NCI-H2107 (cell line): ENCODE measurements at regions not wholly inside any gene's neighbourhood (a gene's known extent, or its start where the extent isn't known, plus 50 kb on each side); places are given as distances from the start of the nearest gene placed in this dataset.
"Not testable (repeated sequence)": the region's sequence is repeated elsewhere in the genome, so short reads cannot be mapped to it uniquely, and the experiment has no call there.

Experiments used
- DNase-seq: peaks from one replicate; lab custom pipeline; 2025; lab: John Stamatoyannopoulos, UW

DNA sequence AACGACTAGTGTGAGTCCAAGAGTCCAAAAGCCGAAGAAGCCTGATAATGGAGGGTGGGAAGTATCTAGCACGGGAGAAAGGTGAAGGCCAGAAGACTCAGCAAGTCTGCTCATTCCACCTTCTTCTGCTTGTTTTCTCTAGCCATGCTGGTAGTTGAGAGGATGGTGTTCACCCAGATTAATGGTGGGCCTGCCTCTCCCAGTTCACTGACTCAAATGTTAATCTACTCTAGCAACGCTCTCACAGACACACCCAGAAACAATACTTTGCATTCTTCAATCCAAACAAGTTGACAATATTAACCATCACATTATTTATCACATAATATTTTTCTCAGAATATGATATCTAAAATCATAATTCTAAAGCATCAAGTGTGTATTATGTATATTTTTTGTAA lies 1055.1 kb upstream of the PCDH10 start:
- no peak for DNase-seq

DNA sequence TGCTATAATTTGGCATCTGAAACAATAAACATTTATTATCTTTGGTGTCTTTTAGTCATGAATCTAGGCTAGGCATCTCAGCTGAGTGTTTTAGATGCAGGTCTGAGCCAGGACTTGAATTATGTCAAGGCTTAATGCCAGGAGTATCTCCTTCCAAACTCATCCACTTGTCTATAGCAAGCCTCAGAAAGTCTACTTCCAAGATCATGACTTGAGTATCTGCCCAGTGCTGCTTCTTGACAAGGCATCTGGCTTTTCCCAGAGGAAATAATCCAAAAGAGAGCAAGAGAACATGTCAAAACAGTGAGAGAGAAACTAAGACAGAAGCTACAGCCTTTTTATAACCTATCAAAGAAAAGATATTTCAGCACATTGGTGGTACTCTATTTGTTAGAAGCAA lies 1052.1 kb upstream of the PCDH10 start:
- DNase-seq = no peak

DNA sequence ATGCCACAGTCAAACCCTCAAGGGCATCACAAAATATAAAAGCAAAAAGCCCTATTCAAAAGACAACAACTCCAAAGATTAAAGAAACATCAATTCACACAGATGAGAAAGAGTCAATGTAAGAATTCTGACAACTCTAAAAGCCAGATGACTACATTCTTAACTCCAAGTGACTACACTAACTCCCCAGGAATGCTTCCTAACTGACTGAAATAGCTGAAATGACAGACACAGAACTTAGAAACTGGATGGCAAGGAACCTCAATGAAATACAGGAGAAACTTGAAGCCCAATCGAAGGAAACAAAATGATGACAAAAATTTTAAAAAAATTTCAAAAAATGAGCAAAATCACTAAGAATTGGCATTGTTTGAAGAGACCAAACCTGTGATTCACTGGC lies 1047.6 kb upstream of the PCDH10 start:
- DNase-seq = no peak

DNA sequence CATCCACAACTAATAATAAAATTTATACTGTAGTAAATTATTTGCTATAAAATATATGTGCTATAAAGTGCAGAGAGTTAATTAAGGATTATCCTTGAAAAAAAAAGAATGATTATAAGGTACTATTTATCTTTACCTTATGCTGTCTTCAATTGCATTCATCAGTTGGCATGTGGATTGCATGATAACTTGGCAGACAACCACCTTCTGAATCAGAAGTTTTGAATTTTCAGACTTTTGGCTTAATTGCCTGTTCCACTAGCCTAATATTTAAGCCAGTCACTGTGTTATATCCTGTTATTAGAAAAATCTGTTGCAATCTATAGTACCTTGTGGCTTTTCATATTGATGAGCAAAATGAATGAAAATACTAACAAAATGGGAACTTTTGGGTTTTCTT lies 1040.3 kb upstream of the PCDH10 start:
- no peak for DNase-seq

DNA sequence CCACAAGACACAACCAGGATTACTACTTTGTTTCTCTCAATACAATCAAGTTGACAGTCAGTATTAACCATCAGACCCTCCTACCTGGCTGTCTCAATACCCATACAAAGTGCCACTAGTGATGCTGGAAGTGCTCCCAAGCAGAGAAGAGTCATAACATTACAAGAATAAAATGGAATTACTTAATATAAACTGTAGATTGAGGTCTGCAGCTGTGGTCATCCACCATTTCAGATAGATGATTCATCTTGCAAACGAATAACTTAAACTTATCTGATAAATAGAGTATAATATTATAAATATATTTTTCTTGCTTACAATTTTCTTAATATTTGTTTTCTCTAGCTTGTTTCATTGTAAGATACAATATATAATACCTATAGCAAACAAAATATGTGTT lies 1034.2 kb upstream of the PCDH10 start:
- DNase-seq = no peak

DNA sequence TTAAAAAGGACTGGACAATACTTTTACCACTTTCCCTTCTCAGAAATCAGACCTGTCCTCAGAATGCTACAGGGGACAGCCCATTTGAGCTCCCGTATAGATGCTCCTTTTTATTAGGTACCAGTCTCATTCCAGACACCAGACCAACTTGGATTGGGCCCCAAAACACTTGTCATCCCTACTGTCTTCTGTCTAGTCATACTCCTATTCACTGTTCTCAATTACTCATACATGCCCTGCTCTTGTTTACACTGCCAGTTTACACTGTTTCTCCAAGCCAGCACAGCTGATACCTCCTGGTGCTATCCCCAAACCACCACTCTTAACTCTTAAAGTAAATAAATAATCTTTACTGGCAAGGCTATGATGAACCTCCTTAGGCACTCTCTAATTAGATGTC lies 1026.4 kb upstream of the PCDH10 start:
- DNase-seq = not testable (repeated sequence)

DNA sequence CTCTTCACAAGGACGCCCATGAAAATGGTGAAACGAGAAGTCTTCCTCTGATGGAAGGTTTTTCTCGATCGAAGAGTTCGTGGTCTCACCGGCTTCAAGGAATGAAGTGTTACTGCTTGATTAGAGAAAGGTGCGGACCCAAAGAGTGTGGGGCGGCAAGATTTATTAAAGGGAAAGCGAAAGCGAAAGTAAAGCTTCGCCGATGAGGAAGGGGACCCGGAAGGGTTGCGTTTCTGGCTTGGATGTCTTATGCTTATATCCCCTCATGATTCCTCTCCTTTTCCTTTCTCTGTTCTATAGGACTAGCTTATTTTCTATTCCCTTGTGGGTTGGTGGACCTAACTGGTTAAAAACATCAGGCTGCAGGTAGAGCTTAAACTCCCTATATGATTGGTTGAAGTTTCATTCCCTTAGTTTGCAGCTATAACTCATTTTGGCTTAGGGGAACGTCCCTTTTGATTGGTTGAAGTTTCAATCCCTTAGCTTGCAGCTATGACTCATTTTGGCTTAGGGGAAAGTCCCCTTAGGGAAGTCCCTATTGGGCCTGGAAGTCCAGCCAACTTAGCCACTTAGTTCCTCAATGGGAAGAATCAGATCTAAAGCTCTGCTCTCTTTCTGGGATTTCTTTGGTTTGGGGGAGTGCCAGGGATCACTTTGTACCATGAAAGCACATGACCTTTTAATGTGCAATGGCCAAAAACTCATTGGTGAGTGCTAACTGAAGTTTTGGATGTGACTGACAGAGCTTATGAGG lies 1025.0 kb upstream of the PCDH10 start:
- DNase-seq = no peak

DNA sequence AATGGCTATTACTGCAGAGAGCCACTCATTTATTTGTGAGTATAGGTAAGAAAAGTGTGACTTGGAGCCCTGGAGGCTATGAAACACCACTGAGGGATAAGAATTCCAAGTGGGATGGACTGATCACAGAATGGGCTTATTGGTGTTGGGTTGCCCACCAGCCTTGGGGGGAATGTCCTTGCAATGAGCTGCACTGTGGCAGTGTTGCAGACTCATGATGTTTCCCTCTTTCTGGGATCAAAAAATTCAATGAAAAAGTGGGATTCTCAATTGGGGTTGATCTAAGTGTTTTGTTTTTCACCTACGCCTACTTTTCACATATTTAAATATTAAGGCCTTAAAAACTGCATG lies 1024.5 kb upstream of the PCDH10 start:
- no peak for DNase-seq

DNA sequence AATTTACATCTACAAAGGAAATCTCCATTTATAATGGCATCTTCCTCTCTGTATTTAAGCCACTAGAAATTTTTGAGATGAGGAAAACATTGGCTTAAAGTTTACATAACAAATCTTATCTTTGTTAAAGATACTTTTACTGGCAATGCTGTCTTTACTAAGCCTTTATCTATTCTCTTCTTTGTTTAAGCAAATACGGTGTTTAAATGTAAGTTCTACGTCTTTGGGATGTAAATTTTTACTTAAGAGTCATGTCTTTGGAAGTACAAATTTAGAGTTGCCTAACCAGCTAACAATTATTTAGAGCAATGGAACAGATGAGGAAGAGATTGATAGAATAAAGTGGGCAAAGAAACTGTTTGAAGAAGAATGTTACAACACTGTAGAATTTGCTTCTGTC lies 1024.0 kb upstream of the PCDH10 start:
- no peak for DNase-seq

DNA sequence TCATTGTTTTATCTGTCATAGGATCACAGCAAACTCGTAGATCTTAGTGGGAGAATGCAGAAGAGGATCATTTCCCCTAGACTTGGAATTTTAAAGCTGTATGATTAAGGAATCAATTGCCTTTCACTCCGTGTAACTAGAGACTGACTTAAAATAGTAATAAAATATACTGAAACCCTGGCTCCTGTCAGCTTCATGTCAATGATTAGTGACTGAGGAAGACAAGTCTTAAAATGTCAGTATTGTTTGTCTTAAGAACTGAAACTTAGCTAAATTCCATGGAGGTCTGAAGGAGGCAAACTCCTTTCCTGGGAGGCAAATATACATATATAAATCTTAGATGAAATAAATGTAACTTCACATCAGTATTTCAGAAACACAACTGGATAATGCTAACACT lies 1016.7 kb upstream of the PCDH10 start:
- DNase-seq = no peak

DNA sequence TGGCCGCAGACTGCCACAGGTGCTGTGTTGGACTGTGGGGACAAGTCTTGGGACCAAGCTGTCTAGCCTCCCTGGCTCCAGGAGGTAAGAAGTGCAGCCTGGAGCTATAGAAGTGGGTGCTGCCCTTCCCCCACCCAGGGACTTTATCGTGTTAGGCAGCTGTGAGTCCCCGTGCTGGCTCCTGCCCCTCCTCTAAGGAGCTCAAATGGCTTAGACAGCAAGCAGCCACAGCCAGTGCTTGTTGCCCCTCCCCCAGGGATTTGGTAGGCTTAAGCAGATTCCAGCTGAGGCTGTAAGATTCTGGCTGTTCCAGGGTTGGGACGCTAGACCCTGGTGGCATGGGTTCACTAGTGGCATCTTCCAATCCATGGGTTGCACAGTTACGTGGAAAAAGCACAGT lies 979.4 kb upstream of the PCDH10 start:
- DNase-seq = no peak

DNA sequence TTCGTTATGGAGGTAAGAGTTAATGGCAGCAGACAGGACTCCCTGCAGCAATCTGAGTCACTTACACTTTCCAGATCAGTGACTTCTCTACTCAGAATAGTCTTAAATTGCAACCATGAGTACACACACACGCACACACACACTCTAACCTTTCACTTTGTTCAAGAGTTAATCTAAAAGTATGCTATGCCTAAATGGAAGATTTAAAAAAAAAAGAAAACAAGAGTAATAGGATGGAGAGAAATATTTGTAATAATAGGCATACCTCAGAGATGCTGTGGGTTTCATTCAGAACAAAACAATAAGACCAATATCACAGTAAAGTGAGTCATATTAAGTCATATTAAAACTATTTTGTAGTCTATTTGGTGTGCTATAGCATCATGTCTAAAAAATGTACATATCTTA lies 969.1 kb upstream of the PCDH10 start:
- DNase-seq = no peak

DNA sequence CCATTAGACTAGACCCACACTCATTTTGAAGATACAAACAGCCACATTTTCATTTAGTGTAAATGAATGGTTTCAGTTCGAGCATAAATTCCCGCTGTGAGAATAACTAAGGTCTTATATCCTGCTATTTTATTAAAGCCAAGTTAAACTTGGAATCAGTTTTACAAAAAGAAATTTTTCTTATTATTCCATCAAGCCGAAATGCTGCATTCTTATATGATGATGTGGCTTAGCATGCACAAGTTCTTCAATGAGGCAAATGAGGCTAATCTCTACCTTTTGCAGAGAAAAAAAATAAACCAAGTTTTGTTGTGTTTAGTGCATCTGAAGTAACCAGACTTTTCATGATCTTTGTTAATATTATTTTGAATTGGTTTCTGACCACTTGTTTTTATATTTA lies 953.9 kb upstream of the PCDH10 start:
- DNase-seq = no peak

DNA sequence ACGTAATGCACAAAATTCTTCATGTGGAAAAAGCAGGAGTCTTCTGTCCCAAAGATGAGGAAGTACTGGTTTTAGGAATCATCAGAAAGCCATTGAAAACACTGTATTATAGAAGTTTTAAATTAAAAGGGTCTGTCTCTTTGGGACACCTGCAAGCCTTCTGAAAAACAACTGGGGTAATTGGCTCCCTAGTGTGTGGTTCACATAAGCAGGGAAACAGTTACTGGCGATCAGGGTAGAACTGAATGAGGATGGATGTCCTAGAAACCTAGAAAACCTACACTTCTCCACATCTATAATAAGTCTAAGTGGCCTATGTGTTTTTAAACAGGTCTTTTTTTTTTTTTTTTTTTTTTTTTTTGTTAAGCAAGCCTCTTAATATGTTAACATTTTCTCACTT lies 945.5 kb upstream of the PCDH10 start:
- no peak for DNase-seq

DNA sequence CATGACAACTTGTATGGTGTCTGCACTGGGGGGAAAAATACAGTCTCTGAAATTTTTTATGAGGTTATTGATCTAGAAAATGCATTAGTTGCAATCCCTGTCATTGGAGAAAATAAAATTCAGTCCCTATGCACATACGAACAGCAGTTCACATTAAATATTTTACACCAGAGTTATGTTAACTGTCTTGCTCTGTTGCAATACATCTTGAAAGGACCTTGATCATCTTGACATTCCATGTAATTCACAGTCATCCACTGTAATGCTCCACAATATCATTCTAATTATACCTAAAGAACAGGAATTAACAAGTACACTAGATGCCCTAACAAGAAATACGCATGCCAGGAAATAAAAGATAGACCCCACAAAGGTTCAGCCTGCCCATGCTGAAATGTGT lies 934.6 kb upstream of the PCDH10 start:
- no peak for DNase-seq

DNA sequence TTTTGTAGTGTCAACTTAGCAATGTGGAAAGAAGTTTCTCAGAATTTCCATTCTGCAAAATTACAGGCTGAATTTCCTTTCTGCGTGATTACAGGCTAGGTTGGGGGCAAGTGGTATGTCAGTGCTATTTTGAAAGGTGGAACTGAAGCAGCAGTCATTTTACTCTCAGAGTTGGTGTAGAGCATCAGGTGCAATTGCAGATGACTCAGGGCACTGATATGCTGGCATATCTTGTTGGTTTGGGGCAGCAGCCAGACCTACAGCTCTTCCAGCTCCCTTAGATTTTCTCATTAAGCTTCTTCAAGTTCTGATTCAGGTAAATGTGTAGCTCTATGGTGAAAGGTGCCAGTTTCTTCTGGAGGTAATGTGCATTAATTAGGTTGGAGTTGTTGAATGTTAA lies 930.7 kb upstream of the PCDH10 start:
- no peak for DNase-seq

DNA sequence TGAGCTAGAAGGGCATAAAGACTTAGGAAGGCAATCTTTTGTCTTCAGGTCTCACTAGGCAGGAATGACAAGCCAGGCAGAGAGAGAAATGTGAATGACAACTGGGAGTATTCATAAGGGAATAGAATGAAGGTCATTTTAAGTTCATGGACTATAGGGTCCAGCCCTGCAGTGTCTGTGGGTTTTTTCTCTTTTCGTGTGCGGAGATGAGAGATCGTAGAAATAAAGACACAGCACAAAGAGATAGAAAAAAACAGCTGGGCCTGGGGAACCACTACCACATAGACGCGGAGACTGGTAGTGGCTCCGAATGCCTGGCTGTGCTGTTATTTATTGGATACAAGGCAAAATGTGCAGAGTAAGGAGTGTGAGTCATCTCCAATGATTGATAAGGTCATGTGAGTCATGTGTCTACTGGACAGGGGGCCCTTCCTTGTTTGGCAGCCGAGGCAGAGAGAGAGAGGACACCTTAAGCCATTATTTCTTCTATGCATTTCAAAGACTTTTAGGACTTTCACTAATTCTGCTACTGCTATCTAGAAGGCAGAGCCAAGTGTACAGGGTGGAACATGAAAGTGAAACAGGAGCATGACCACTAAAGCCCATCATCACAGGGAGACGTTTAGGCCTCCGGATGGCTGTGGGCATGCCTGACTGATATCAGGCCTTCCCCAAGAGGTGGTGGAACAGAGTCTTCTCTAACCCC lies 921.8 kb upstream of the PCDH10 start:
- DNase-seq = no peak

DNA sequence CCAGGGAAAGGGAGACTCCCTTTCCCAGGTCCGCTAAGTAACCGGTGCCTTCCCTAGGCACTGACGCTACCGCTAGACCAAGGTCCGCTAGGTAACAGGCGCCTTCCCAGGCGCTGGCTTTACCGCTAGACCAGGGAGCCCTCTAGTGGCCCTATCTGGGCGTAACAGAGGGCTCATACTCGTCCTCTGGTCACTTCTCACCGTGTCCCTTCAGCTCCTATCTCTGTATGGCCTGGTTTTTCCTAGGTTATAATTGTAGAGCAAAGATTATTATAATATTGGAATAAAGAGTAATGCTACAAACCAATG lies 921.3 kb upstream of the PCDH10 start:
- not testable (repeated sequence) for DNase-seq

DNA sequence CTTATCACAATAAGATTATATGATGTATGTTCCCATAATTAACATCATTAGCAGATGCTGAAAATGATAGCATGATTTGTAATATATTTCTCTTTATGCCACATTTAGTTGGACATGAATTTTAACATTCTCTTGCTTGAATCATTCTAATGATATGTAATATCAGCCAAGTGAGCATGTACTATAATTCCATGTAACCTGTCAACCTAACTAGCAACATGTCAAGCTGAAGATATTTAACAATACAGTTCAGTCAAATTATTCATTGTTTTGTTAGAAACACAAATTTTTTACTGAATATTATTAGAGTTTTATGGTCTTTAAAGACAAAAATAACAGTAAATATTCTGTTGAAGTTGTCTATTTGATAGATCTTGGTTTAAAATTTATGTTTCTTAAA lies 920.4 kb upstream of the PCDH10 start:
- DNase-seq = no peak

DNA sequence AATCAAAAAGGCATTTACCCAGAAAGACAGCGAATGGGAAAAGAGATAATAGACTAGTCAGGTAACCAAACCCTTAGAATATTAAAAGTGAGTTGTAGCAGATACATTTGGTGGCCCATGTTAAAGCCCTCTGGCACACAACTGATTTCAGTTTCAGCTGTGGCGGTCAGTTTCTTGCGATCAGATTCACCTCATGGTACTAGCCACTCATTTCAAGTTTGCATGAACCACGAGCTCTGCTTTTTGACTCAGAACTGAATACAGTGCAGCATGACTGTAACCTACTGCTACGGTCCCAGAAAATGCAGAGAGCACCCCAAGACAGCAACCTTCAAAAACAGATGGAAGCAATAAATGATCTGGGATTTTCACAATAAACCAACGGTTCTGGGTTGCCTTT lies 919.1 kb upstream of the PCDH10 start:
- DNase-seq = no peak

DNA sequence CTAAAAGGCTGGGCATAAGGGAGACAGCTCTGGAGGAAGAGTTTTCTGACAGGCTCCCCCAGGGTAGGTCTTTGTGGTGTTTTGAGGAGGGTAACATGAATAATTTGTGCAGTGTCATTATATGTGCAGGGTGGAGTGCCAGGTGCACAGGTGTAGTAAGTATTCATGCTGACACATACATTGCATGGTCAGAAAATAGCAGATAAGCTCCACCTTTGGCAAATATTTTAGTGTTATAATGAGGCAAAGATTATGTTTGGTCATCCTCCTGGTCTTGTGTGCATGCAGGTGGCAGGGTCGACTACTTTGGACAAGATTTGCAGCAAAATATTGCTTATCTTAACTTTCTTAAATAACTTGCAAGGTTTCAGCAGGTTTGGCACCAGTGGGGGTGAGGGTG lies 910.4 kb upstream of the PCDH10 start:
- DNase-seq = no peak

DNA sequence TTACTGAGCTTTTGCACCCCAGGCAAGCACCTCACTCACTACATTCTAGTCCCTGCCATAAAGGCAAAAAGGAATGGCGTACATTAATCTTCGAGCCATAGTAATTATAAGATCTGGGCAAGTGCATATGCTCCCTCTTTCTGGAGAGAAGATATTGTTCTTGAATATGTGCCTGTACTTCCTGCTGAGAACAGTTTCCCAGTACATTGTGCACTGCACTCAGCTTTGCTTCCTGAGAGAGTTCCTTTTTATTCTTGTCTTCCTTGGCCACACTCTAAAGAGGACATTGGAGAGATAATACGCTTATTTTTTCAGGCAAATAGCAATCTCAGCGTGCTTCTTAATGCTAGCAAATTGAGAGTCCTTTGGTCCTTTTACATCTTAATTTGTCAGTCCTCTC lies 909.0 kb upstream of the PCDH10 start:
- no peak for DNase-seq

DNA sequence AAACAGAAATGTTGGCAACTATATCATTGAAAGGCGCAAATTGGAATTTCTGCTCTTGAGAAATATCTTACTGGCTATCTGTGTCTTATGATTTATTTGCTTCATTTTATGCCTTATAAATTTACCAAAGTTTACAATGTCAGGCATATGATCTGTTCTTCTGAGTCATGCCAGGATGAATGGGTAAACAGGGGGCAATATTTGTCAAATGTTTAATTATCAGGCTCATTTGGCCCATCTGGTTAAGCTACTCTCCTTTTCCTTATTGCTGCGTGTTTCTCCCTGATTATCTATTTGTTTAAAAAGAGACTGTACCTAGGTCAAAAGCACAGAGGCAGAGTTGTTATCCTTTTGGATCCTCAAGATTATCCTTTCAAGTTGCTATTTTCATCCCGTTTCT lies 903.8 kb upstream of the PCDH10 start:
- no peak for DNase-seq

DNA sequence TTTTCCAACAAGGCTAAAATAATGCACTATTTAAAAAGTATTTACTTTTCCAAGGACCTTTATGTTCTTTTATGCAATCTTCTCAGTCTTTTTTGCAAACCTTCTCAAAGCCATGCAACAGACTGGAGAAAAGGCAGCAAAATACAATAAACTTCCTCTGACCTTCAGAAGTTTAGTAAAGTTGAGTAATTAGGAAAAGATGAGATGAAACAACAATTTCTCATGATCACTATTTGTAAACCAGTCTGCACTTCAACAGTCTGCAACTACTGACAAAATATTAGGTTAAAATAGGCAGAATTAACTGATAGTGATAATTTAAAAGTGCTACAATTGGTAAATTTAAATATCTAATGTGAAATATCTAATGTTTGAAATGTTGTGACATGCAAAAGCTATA lies 884.9 kb upstream of the PCDH10 start:
- no peak for DNase-seq
